ENCODE measurements at regions not wholly inside any gene's neighbourhood (a gene's known extent, or its start where the extent isn't known, plus 50 kb on each side); places are given as distances from the start of the nearest gene placed in this dataset.

GRCh38 chr11:91819195-91819594 lies 405.4 kb upstream of the FAT3 start:
- intact Hi-C loops (cut with micrococcal nuclease) = no loop called here

GRCh38 chr11:91817996-91818395 lies 406.6 kb upstream of the FAT3 start:
- intact Hi-C loops (cut with micrococcal nuclease) = no loop called here

- intact Hi-C loops (cut with micrococcal nuclease) = no loop called here
These were observed 411.4 kb upstream of the FAT3 start for GRCh38 chr11:91813263-91813662.

GRCh38 chr11:91810871-91811270 lies 413.7 kb upstream of the FAT3 start:
- intact Hi-C loops (cut with micrococcal nuclease) = no loop called here

GRCh38 chr11:91805293-91805692 lies 419.3 kb upstream of the FAT3 start:
- intact Hi-C loops (cut with micrococcal nuclease) = no loop called here

GRCh38 chr11:91804042-91804441 lies 420.6 kb upstream of the FAT3 start:
- intact Hi-C loops (cut with micrococcal nuclease) = no loop called here

- intact Hi-C loops (cut with micrococcal nuclease) = no loop called here
These were observed 422.1 kb upstream of the FAT3 start for GRCh38 chr11:91802475-91802874.

GRCh38 chr11:91800208-91800914 lies 424.3 kb upstream of the FAT3 start:
- intact Hi-C loops (cut with micrococcal nuclease) = no loop called here

GRCh38 chr11:91798240-91798639 lies 426.4 kb upstream of the FAT3 start:
- intact Hi-C loops (cut with micrococcal nuclease) = no loop called here

- intact Hi-C loops (cut with micrococcal nuclease) = no loop called here
These were observed 427.6 kb upstream of the FAT3 start for GRCh38 chr11:91796999-91797398.

- intact Hi-C loops (cut with micrococcal nuclease) = no loop called here
These were observed 429.3 kb upstream of the FAT3 start for GRCh38 chr11:91795139-91795887.

GRCh38 chr11:91794146-91794545 lies 430.5 kb upstream of the FAT3 start:
- intact Hi-C loops (cut with micrococcal nuclease) = no loop called here

- intact Hi-C loops (cut with micrococcal nuclease) = no loop called here
These were observed 431.8 kb upstream of the FAT3 start for GRCh38 chr11:91792779-91793262.

- intact Hi-C loops (cut with micrococcal nuclease) = no loop called here
These were observed 433.5 kb upstream of the FAT3 start for GRCh38 chr11:91791171-91791468.

GRCh38 chr11:91790346-91791170 lies 434.1 kb upstream of the FAT3 start:
- intact Hi-C loops (cut with micrococcal nuclease) = no loop called here

GRCh38 chr11:91788764-91789163 lies 435.9 kb upstream of the FAT3 start:
- intact Hi-C loops (cut with micrococcal nuclease) = no loop called here

GRCh38 chr11:91786097-91786496 lies 438.5 kb upstream of the FAT3 start:
- intact Hi-C loops (cut with micrococcal nuclease) = no loop called here

GRCh38 chr11:91783173-91783572 lies 441.4 kb upstream of the FAT3 start:
- intact Hi-C loops (cut with micrococcal nuclease) = no loop called here

- intact Hi-C loops (cut with micrococcal nuclease) = no loop called here
These were observed 445.9 kb upstream of the FAT3 start for GRCh38 chr11:91778758-91779157.

GRCh38 chr11:91776655-91777054 lies 448.0 kb upstream of the FAT3 start:
- intact Hi-C loops (cut with micrococcal nuclease) = no loop called here

- intact Hi-C loops (cut with micrococcal nuclease) = no loop called here
These were observed 451.5 kb upstream of the FAT3 start for GRCh38 chr11:91773090-91773489.

- intact Hi-C loops (cut with micrococcal nuclease) = no loop called here
These were observed 452.7 kb upstream of the FAT3 start for GRCh38 chr11:91771961-91772360.

All from T-helper 1 cell treated with Interleukin-12 subunit alpha and Interleukin-12 subunit beta and Interleukin-4 antibody, amounts not matched to agents 30 ng/mL and 1 ng/mL, for 36 hours (primary cell).